ENCODE measurements at regions not wholly inside any gene's neighbourhood (a gene's known extent, or its start where the extent isn't known, plus 50 kb on each side); places are given as distances from the start of the nearest gene placed in this dataset.
"Not testable (repeated sequence)": the region's sequence is repeated elsewhere in the genome, so short reads cannot be mapped to it uniquely, and the experiment has no call there.

GRCh38 chr12:127983213-127983791 is 283.7 kb upstream of the TMEM132C start:
- not testable (repeated sequence) for DNase-seq

GRCh38 chr12:127984386-127985055 is 282.4 kb upstream of the TMEM132C start:
- no peak for DNase-seq

GRCh38 chr12:127987199-127987901 is 279.6 kb upstream of the TMEM132C start:
- DNase-seq: peak; percentile 12

GRCh38 chr12:127991485-127991884 is 275.5 kb upstream of the TMEM132C start:
- no peak for DNase-seq

GRCh38 chr12:127998988-127999387 is 268.0 kb upstream of the TMEM132C start:
- no peak for DNase-seq

GRCh38 chr12:128004383-128004938 is 262.5 kb upstream of the TMEM132C start:
- no peak for DNase-seq

- no peak for DNase-seq
Observed at GRCh38 chr12:128007250-128007649, 259.7 kb upstream of the TMEM132C start.

GRCh38 chr12:128008341-128008740 is 258.6 kb upstream of the TMEM132C start:
- DNase-seq: no peak

- no peak for DNase-seq
Observed at GRCh38 chr12:128009108-128009507, 257.9 kb upstream of the TMEM132C start.

- no peak for DNase-seq
Observed at GRCh38 chr12:128012110-128012509, 254.9 kb upstream of the TMEM132C start.

GRCh38 chr12:128015276-128015675 is 251.7 kb upstream of the TMEM132C start:
- no peak for DNase-seq

GRCh38 chr12:128018067-128018466 is 248.9 kb upstream of the TMEM132C start:
- DNase-seq: no peak

- no peak for DNase-seq
Observed at GRCh38 chr12:128019996-128020544, 246.9 kb upstream of the TMEM132C start.

GRCh38 chr12:128021561-128021960 is 245.4 kb upstream of the TMEM132C start:
- no peak for DNase-seq

- peak; percentile 29 for DNase-seq
Observed at GRCh38 chr12:128025589-128026245, 241.3 kb upstream of the TMEM132C start.

- DNase-seq: no peak
Observed at GRCh38 chr12:128026696-128027574, 240.0 kb upstream of the TMEM132C start.

GRCh38 chr12:128033473-128033872 is 233.5 kb upstream of the TMEM132C start:
- peak; percentile 26 for DNase-seq

- DNase-seq: no peak
Observed at GRCh38 chr12:128040971-128041370, 226.0 kb upstream of the TMEM132C start.

- DNase-seq: not testable (repeated sequence)
Observed at GRCh38 chr12:128042283-128042682, 224.7 kb upstream of the TMEM132C start.

GRCh38 chr12:128042825-128043224 is 224.1 kb upstream of the TMEM132C start:
- no peak for DNase-seq

- no peak for DNase-seq
Observed at GRCh38 chr12:128043317-128043716, 223.7 kb upstream of the TMEM132C start.

Data from retina (tissue), 1 donor.